ENCODE measurements at regions not wholly inside any gene's neighbourhood (a gene's known extent, or its start where the extent isn't known, plus 50 kb on each side); places are given as distances from the start of the nearest gene placed in this dataset.
"Not testable (repeated sequence)": the region's sequence is repeated elsewhere in the genome, so short reads cannot be mapped to it uniquely, and the experiment has no call there.

DNA sequence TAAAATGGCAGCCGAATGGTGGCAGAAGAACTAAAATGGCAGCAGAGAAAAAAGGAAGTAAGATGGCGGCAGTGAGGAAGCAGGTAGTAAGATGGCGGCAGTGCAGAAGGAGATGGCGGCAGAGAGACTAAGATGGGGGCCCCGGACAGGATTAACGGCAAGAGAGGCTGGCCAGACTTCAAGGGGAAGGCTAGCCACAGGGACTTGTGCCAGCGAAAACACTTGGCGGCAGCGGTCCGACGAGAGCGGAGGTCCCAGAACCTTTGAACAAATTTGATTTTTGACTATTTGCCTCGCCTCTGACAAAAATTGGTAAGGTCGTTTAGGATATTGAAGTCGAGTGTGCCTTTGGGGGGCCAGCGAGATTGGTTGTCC is 639.4 kb upstream of the DPP6 start:
- TF ChIP-seq, protein P1, sequence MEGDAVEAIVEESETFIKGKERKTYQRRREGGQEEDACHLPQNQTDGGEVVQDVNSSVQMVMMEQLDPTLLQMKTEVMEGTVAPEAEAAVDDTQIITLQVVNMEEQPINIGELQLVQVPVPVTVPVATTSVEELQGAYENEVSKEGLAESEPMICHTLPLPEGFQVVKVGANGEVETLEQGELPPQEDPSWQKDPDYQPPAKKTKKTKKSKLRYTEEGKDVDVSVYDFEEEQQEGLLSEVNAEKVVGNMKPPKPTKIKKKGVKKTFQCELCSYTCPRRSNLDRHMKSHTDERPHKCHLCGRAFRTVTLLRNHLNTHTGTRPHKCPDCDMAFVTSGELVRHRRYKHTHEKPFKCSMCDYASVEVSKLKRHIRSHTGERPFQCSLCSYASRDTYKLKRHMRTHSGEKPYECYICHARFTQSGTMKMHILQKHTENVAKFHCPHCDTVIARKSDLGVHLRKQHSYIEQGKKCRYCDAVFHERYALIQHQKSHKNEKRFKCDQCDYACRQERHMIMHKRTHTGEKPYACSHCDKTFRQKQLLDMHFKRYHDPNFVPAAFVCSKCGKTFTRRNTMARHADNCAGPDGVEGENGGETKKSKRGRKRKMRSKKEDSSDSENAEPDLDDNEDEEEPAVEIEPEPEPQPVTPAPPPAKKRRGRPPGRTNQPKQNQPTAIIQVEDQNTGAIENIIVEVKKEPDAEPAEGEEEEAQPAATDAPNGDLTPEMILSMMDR (IDR thresholded peaks at IDR 0.05), result not testable (repeated sequence)
- TF ChIP-seq POLR2AphosphoS5, POLR2A (IDR thresholded peaks at IDR 0.05): not testable (repeated sequence)
